HCT116 (cell line): ENCODE measurements at regions not wholly inside any gene's neighbourhood (a gene's known extent, or its start where the extent isn't known, plus 50 kb on each side); places are given as distances from the start of the nearest gene placed in this dataset.

Source experiments
- ATAC-seq: fragments of 200-7000 bp; cut with Tn5 transposase; 2 replicates; pipeline ENCODE4 v1.9.1; 2020; ENCODE audit warnings: mild to moderate bottlenecking, moderate library complexity
- BruUV-seq: library from RNA; stranded (reverse); fragments of 400-500 nt; replicated peaks from 2 replicates; lab custom pipeline; 2021; lab: Mats Ljungman, UMichigan
- CTCF ChIA-PET: fragments of 300-600 bp; sonication (Branson Sonifier 250); formaldehyde crosslinking; loops from one replicate; lab custom pipeline; 2021; ENCODE audit warnings: antibody characterized with exemption; lab: Charles Lee
- POLR2A ChIA-PET: fragments of 300-600, 350-600 bp; sonication (Branson Sonifier 250); formaldehyde crosslinking; loops from one replicate; lab custom pipeline; 2021; ENCODE audit warnings: antibody characterized with exemption; lab: Charles Lee
- RAD21 ChIA-PET, 2 experiments: fragments of 300-600 bp; sonication (Branson Sonifier 250); formaldehyde crosslinking; loops; one replicate each; lab custom pipeline; 2023; ENCODE audit warnings: low total read pairs in 2 of 2; ENCODE audit not compliant: uncharacterized antibody in 2 of 2, unreplicated experiment in 2 of 2, low non-redundant PET in 1 of 2; lab: Charles Lee
- DNase-seq: peaks from one replicate; pipeline ENCODE4 v3.0.0-alpha.2; 2010; ENCODE audit warnings: low read depth, low spot score
- H2AFZ ChIP-seq: fragments of 200-600 bp; shearing (Covaris generic), sonication (generic); 2 replicates; pipeline ENCODE4 v1.6.1; 2017; ENCODE audit warnings: low read depth, mixed run types, mixed read lengths, antibody characterized with exemption, low read length; ENCODE audit not compliant: poor library complexity, severe bottlenecking
- H3K27ac ChIP-seq: 2 replicates; pipeline ENCODE4 v1.5.1; 2012; ENCODE audit warnings: low read depth, low read length
- H3K27me3 ChIP-seq: fragments of 200-600 bp; sonication (generic); 2 replicates; pipeline ENCODE4 v1.6.1; 2016; ENCODE audit warnings: mixed run types, low read length, mixed read lengths; ENCODE audit not compliant: insufficient read depth
- H3K36me3 ChIP-seq, 2 experiments: fragments of 200-500 bp in 1 of 2; fragments of 200-600 bp in 1 of 2; sonication (Bioruptor generic) in 1 of 2; sonication (generic) in 1 of 2; 2 replicates each; pipeline versions ENCODE4 v1.5.1 to v1.6.1; 2014 to 2016; ENCODE audit warnings: low read length in 2 of 2, inconsistent platforms in 1 of 2, mixed read lengths in 1 of 2, mixed run types in 1 of 2; ENCODE audit not compliant: insufficient read depth in 2 of 2, control insufficient read depth in 1 of 2
- H3K4me1 ChIP-seq, 2 experiments: fragments of 200-600 bp in 1 of 2; sonication (generic) in 1 of 2; 2 replicates each; pipeline versions ENCODE4 v1.5.1 to v1.6.1; 2012 to 2017; ENCODE audit warnings: low read length in 2 of 2, inconsistent platforms in 1 of 2, mild to moderate bottlenecking in 1 of 2, mixed read lengths in 1 of 2, mixed run types in 1 of 2, moderate library complexity in 1 of 2; ENCODE audit not compliant: insufficient read depth in 2 of 2, control insufficient read depth in 1 of 2
- H3K4me2 ChIP-seq: fragments of 200-600 bp; sonication (generic); 2 replicates; pipeline ENCODE4 v1.6.1; 2017; ENCODE audit warnings: mixed run types, low read length, mixed read lengths
- H3K4me3 ChIP-seq, 2 experiments: fragments of 200-600 bp in 1 of 2; sonication (generic) in 1 of 2; replicated peaks in 1 of 2; 2 replicates each; pipeline ENCODE4 v1.5.1; 2011 to 2016; ENCODE audit warnings: low read length in 2 of 2, control low read depth in 1 of 2, low read depth in 1 of 2, mild to moderate bottlenecking in 1 of 2, mixed read lengths in 1 of 2, mixed run types in 1 of 2
- H3K79me2 ChIP-seq: fragments of 200-600 bp; sonication (generic); 2 replicates; pipeline ENCODE4 v1.6.1; 2017; ENCODE audit warnings: mild to moderate bottlenecking, mixed run types, low read length, moderate library complexity, mixed read lengths; ENCODE audit not compliant: insufficient read depth
- H3K9ac ChIP-seq: fragments of 200-600 bp; sonication (generic); 2 replicates; pipeline ENCODE4 v1.6.1; 2016; ENCODE audit warnings: low read length, mixed read lengths
- H3K9me2 ChIP-seq: fragments of 200-600 bp; sonication (generic), shearing (Covaris generic); 2 replicates; pipeline ENCODE4 v1.6.1; 2017; ENCODE audit warnings: mixed run types, mild to moderate bottlenecking, moderate library complexity; ENCODE audit not compliant: insufficient read depth
- H3K9me3 ChIP-seq, 2 experiments: fragments of 200-500 bp in 1 of 2; fragments of 200-600 bp in 1 of 2; sonication (Bioruptor generic) in 1 of 2; sonication (generic) in 1 of 2; 2 replicates each; pipeline ENCODE4 v1.6.1; 2014 to 2017; ENCODE audit warnings: low read length in 2 of 2, mixed read lengths in 2 of 2, inconsistent platforms in 1 of 2, low read depth in 1 of 2, mild to moderate bottlenecking in 1 of 2, mixed run types in 1 of 2, moderate library complexity in 1 of 2; ENCODE audit not compliant: control insufficient read depth in 1 of 2, insufficient read depth in 1 of 2
- H4K20me1 ChIP-seq: fragments of 200-600 bp; sonication (generic), shearing (Covaris generic); 2 replicates; pipeline ENCODE4 v1.6.1; 2017; ENCODE audit warnings: mixed run types, mild to moderate bottlenecking, moderate library complexity; ENCODE audit not compliant: insufficient read depth
- EGR1 ChIP-seq: IDR thresholded peaks from 2 replicates; pipeline ENCODE4 v1.6.1; 2012; ENCODE audit warnings: low read depth
- EZH2 ChIP-seq: fragments of 200-600 bp; sonication (generic); IDR thresholded peaks from 2 replicates; pipeline ENCODE4 v1.6.1; 2017; ENCODE audit warnings: antibody characterized with exemption, mixed run types
- EZH2phosphoT487 ChIP-seq: fragments of 200-600 bp; IDR thresholded peaks from 2 replicates; pipeline ENCODE4 v1.6.1; 2018; ENCODE audit warnings: antibody characterized with exemption, borderline replicate concordance
- FOSL1 ChIP-seq: IDR thresholded peaks from 2 replicates; pipeline ENCODE4 v1.6.1; 2012; ENCODE audit warnings: low read depth
- POLR2A ChIP-seq: IDR thresholded peaks from 2 replicates; pipeline ENCODE4 v1.7.0; 2011; ENCODE audit warnings: borderline replicate concordance; ENCODE audit not compliant: insufficient read depth, insufficient read length; ENCODE audit errors: extremely low read depth
- POLR2AphosphoS5 ChIP-seq: IDR thresholded peaks from 2 replicates; pipeline ENCODE4 v1.6.1; 2011; ENCODE audit warnings: mild to moderate bottlenecking, low read depth, low read length, moderate library complexity
- RAD21 ChIP-seq: IDR thresholded peaks from 2 replicates; pipeline ENCODE4 v1.6.1; 2012; ENCODE audit warnings: low read depth, mild to moderate bottlenecking
- SIN3A ChIP-seq: IDR thresholded peaks from 2 replicates; pipeline ENCODE4 v1.6.1; 2012; ENCODE audit warnings: low read depth
- SRF ChIP-seq: IDR thresholded peaks from 2 replicates; pipeline ENCODE4 v1.6.1; 2012; ENCODE audit warnings: low read depth
- ZNF274 ChIP-seq: fragments of 200-500 bp; sonication (Bioruptor generic); IDR thresholded peaks from 2 replicates; pipeline ENCODE4 v1.6.1; 2014; ENCODE audit warnings: mild to moderate bottlenecking, low read depth, low read length, inconsistent platforms
- intact Hi-C: fragments of 100-400 bp; cut with micrococcal nuclease; formaldehyde crosslinking; loops from 2 replicates; pipeline ENCODE4 v1.10.0; 2022
- TF ChIP-seq, protein P1 (sequence below), 3 experiments: fragments of 200-600 bp in 1 of 3; sonication (generic) in 1 of 3; IDR thresholded peaks in 2 of 3; conservative IDR thresholded peaks in 1 of 3; 2 replicates each; pipeline ENCODE4 v1.5.1; 2012 to 2017; ENCODE audit warnings: low read depth in 2 of 3, low read length in 2 of 3, antibody characterized with exemption in 1 of 3, borderline replicate concordance in 1 of 3, control low read depth in 1 of 3, mild to moderate bottlenecking in 1 of 3, mixed read lengths in 1 of 3, mixed run types in 1 of 3, moderate library complexity in 1 of 3; ENCODE audit not compliant: insufficient read depth in 1 of 3
- TF ChIP-seq, protein P2 (sequence below): IDR thresholded peaks from 2 replicates; pipeline ENCODE4 v1.6.1; 2012
- TF ChIP-seq, protein P3 (sequence below): IDR thresholded peaks from 2 replicates; pipeline ENCODE4 v1.6.1; 2012
- TF ChIP-seq, protein P4 (sequence below): IDR thresholded peaks from 2 replicates; pipeline ENCODE4 v1.6.1; 2011; ENCODE audit warnings: mild to moderate bottlenecking, low read length, moderate library complexity; ENCODE audit not compliant: insufficient replicate concordance; ENCODE audit errors: extremely low read depth

DNA sequence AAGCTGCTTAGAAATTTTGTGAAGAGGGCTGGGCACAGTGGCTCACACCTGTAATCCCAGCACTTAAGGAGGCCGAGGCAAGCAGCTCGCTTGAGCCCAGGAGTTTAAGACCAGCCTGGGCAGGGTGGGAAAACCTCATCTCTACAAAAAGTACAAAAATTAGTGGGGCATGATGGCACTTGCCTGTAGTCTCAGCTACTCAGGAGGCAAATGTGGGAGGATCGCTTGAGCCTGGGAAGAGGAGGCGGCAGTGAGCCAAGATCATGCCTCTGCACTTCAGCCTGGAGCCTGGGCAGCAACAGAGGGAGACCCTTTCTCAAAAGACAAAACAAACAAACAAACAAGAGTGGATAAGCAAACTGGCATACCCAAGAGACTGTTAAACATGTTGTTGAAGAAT is 308.3 kb upstream of the ADGRB3 start:
- Histone ChIP-seq H3K9me3 (peaks cover 7 to 11% of the 10 kb centered on the region in 2 experiments; a peak in 2 of 4 replicates), H3K79me2 (no peaks in the 10 kb centered on the region), H4K20me1 (no peaks in the 10 kb centered on the region), H2AFZ (no peak overlapping the region), H3K9ac (no peak overlapping the region)
- no peak for ATAC-seq
- DNase-seq: no peak
- POLR2A ChIA-PET: no interaction called here
- intact Hi-C loops: no loop called here
- TF ChIP-seq EZH2phosphoT487 (no peak), SIN3A (no peak), POLR2A (no peak), ZNF274 (no peak), RAD21 (no peak), SRF (no peak), POLR2AphosphoS5 (no peak), FOSL1 (no peak), EGR1 (no peak), EZH2 (no peak)
- TF ChIP-seq, protein P1, sequence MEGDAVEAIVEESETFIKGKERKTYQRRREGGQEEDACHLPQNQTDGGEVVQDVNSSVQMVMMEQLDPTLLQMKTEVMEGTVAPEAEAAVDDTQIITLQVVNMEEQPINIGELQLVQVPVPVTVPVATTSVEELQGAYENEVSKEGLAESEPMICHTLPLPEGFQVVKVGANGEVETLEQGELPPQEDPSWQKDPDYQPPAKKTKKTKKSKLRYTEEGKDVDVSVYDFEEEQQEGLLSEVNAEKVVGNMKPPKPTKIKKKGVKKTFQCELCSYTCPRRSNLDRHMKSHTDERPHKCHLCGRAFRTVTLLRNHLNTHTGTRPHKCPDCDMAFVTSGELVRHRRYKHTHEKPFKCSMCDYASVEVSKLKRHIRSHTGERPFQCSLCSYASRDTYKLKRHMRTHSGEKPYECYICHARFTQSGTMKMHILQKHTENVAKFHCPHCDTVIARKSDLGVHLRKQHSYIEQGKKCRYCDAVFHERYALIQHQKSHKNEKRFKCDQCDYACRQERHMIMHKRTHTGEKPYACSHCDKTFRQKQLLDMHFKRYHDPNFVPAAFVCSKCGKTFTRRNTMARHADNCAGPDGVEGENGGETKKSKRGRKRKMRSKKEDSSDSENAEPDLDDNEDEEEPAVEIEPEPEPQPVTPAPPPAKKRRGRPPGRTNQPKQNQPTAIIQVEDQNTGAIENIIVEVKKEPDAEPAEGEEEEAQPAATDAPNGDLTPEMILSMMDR (IDR thresholded peaks at IDR 0.05 in 2 of 3, conservative IDR thresholded peaks at IDR 0.05 in 1 of 3; ENCODE audit: borderline replicate concordance in 1 of 3, insufficient read depth in 1 of 3, low read depth in 2 of 3, low read length in 2 of 3): no peak
- TF ChIP-seq, protein P2, sequence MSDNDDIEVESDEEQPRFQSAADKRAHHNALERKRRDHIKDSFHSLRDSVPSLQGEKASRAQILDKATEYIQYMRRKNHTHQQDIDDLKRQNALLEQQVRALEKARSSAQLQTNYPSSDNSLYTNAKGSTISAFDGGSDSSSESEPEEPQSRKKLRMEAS: no peak
- TF ChIP-seq, protein P3, sequence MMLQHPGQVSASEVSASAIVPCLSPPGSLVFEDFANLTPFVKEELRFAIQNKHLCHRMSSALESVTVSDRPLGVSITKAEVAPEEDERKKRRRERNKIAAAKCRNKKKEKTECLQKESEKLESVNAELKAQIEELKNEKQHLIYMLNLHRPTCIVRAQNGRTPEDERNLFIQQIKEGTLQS: no peak
- TF ChIP-seq, protein P4, sequence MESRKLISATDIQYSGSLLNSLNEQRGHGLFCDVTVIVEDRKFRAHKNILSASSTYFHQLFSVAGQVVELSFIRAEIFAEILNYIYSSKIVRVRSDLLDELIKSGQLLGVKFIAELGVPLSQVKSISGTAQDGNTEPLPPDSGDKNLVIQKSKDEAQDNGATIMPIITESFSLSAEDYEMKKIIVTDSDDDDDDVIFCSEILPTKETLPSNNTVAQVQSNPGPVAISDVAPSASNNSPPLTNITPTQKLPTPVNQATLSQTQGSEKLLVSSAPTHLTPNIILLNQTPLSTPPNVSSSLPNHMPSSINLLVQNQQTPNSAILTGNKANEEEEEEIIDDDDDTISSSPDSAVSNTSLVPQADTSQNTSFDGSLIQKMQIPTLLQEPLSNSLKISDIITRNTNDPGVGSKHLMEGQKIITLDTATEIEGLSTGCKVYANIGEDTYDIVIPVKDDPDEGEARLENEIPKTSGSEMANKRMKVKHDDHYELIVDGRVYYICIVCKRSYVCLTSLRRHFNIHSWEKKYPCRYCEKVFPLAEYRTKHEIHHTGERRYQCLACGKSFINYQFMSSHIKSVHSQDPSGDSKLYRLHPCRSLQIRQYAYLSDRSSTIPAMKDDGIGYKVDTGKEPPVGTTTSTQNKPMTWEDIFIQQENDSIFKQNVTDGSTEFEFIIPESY: no peak
- TF ChIP-seq, all 23 proteins: peak for 0
- H3K4me2 ChIP-seq: no peak overlapping the region
- RAD21 ChIA-PET: no interaction called here
- no peaks in the 10 kb centered on the region for H3K4me1 ChIP-seq
- CTCF ChIA-PET: no interaction called here
- no peak overlapping the region for H3K27ac ChIP-seq
- no peak overlapping the region for H3K4me3 ChIP-seq
- H3K27me3 ChIP-seq: no peaks in the 10 kb centered on the region
- no peaks in the 10 kb centered on the region for H3K36me3 ChIP-seq
- BruUV-seq: no TSS peak
- no peaks in the 10 kb centered on the region for H3K9me2 ChIP-seq
